C4-2B (cell line): ENCODE measurements at regions not wholly inside any gene's neighbourhood (a gene's known extent, or its start where the extent isn't known, plus 50 kb on each side); places are given as distances from the start of the nearest gene placed in this dataset.

Experiments
- H3K27ac ChIP-seq: fragments of 450-650 bp; 2 replicates; pipeline ENCODE4 v1.5.1; 2017
- ZFX ChIP-seq: fragments of 450-650 bp; IDR thresholded peaks from 2 replicates; pipeline ENCODE4 v1.6.1; 2017
- TF ChIP-seq, protein P1 (sequence below): fragments of 450-650 bp; conservative IDR thresholded peaks from 2 replicates; pipeline ENCODE4 v1.5.1; 2017; ENCODE audit warnings: mild to moderate bottlenecking

DNA sequence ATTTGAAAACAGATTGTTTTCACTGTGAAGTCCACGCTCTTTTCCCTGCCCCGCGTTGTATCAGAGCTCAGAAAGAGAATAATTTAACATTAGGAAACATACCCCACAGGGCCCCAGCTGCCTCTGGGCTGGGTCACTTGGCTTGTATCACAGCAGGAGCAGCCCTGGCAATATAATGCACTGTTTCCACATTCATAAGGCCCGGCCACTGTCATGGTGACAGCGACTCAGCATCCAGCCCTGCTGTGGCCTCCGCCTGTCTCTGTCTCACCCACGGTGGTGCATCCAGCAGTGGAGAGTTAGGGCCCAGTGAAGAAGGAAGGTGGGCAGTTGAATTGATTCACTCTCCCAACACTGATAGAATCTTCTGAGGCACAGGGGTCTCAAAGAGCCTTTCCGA lies 188.9 kb downstream of the NSG2 start:
- no peak for TF ChIP-seq ZFX
- TF ChIP-seq, protein P1, sequence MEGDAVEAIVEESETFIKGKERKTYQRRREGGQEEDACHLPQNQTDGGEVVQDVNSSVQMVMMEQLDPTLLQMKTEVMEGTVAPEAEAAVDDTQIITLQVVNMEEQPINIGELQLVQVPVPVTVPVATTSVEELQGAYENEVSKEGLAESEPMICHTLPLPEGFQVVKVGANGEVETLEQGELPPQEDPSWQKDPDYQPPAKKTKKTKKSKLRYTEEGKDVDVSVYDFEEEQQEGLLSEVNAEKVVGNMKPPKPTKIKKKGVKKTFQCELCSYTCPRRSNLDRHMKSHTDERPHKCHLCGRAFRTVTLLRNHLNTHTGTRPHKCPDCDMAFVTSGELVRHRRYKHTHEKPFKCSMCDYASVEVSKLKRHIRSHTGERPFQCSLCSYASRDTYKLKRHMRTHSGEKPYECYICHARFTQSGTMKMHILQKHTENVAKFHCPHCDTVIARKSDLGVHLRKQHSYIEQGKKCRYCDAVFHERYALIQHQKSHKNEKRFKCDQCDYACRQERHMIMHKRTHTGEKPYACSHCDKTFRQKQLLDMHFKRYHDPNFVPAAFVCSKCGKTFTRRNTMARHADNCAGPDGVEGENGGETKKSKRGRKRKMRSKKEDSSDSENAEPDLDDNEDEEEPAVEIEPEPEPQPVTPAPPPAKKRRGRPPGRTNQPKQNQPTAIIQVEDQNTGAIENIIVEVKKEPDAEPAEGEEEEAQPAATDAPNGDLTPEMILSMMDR: no peak
- H3K27ac ChIP-seq: no peak overlapping the region

DNA sequence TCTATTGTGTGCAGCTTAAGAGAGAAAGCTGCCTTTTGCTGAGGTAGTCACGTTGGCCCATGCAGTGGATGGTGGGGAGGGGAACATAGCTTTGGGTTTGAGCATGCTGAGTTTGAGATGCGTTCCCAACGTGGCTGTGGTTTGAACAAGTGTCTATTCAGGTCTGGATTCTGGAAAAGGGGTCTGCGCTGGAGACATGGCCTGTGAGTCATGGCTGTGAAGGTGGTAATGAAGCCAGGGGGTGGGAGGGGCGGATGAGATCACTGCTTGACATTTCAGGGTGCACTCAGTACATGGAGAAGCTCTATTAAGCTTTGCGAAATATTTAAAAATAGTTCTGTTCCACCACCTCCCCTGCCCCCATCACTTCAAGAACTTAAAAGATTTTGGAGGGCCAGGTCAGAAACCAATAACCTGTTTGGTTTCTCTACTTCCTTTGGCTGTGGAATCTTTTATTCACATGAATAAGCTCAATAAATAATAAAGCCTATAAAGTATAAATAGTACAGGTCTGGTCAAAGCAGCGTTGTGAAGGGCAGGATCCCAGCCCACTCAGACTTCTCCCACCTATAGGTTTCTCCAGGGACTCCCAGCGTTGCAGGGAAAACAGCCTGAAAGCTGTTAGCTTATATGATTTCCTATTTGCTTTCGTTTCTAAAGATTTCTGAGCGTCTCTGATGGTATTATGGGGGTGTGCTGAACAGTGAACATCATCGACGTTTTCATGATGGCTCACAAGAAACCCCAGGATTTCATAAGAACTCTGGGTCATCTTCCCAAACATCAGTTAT lies 189.9 kb downstream of the NSG2 start:
- H3K27ac ChIP-seq: no peak overlapping the region
- no peak for TF ChIP-seq ZFX
- TF ChIP-seq, protein P1: no peak

- no peak for TF ChIP-seq ZFX
- TF ChIP-seq, protein P1: no peak
- no peak overlapping the region for H3K27ac ChIP-seq
These were observed 190.6 kb downstream of the NSG2 start for GRCh38 chr5:174236070-174236469.

DNA sequence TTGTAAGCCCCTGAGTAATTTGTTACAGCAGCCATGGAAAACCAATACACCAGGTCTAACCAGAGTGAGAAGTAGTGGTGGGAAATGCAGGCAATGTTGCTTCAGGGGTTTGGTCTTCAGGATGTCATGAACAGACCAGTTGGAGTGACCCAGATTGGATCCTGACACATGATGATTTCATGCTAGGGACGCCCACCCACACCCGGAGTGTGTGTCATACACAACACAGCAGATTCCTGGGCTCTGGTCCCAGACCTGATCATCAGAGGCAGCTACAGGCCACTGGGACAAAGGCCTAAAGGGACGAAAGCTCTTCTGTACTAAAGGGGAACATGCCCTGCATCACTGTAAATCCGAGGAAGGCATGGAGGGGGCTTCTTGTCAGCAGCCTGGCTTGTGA lies 194.2 kb downstream of the NSG2 start:
- no peak overlapping the region for H3K27ac ChIP-seq
- TF ChIP-seq, protein P1: no peak
- TF ChIP-seq ZFX: no peak

DNA sequence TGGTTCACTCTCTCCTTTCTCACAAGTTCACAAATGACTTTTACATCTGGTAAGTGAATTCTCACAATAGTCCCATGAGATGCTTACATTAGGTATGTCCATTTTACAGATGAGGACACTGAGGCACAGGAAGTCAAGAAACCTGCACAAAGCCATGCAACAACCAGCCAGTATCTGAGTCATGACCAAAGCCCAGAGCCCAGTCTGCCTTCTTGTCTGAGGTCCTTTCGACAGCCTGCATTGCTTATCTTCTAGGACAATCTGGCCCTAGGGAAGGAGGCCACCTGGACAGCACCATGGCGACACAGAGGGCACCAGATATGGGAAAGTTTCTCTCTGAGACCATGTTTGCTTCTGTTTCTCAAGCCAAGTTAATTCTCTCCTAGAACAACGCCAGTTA lies 197.1 kb downstream of the NSG2 start:
- H3K27ac ChIP-seq: no peak overlapping the region
- TF ChIP-seq, protein P1: no peak
- TF ChIP-seq ZFX: no peak

DNA sequence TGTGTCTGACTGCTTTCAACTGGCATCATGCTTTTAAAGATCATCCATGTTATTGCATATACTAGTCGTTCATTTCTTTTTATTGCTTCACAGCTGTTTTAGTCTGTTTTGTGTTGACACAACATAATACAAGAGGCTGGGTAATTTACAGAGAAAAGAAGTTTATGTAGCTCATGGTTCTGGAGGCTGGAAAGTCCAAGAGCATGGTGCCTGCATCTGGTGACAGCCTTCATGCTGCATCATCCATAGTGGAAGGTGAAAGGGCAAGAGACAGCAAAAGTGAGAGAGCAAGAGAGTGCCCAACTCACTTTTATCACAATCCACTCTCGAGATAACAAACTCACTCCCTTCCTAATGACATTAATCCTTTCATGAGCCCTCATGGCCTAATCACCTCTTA lies 198.4 kb downstream of the NSG2 start:
- TF ChIP-seq ZFX: no peak
- TF ChIP-seq, protein P1: no peak
- H3K27ac ChIP-seq: no peak overlapping the region

DNA sequence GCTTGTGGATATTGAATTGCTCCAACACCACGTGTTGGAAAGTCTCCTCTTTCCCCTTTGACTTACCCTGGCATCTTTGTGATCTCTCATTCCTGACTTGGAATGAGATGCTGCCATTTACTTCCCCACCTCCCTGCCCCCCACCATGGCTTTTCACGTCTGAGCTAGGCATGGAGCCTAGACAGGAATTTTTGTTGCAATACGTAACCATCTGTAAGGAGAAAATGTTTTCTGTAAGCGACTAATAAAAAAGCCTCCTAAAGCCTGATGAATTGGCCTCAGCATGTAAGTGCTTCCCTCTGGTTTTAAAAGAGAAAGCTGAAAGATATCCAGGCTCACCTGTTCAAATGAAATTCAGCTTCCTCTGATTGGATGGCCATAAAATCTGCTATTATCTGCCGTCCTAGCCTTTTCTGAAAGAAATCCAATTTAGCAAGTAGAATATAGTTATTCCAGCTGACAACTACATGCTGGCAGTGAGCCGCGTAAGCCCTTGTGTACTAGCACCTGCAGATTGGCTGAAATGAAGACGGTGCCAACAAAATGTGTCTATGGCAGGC lies 200.1 kb downstream of the NSG2 start:
- no peak overlapping the region for H3K27ac ChIP-seq
- no peak for TF ChIP-seq ZFX
- TF ChIP-seq, protein P1: no peak
